ENCODE measurements at regions not wholly inside any gene's neighbourhood (a gene's known extent, or its start where the extent isn't known, plus 50 kb on each side); places are given as distances from the start of the nearest gene placed in this dataset.

DNA sequence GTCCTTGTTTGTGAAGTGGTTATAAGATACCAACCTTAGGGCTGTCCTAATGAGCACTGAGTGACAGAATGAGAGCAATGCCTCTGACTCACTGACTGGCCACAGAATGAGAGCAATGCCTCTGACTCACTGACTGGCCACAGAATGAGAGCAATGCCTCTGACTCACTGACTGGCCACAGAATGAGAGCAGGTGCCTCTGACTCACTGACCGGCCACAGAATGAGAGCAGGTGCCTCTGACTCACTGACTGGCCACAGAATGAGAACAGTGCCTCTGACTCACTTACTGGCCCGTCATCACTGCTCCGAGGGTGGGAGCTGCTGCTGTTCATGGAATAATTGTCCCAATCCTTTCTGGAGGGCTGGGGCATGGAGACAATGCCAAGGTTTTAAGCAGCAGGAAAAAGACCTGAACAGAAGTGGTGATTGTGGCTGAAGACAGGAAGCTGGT, 265.2 kb upstream of the PPP2R2D start:
- Histone ChIP-seq H3K9ac (ENCODE audit: extremely low read depth, insufficient read length, low read length) (no peak overlapping the region), H2AK5ac (ENCODE audit: insufficient read length, low read length) (no peak overlapping the region), H3K14ac (ENCODE audit: insufficient read depth, low read length) (no peak overlapping the region), H3K18ac (ENCODE audit: insufficient read length, low read depth, low read length) (no peak overlapping the region), H3T11ph (ENCODE audit: low read length) (no peak overlapping the region), H3K79me1 (ENCODE audit: insufficient read depth, low read depth, low read length, poor library complexity, severe bottlenecking) (no peaks in the 10 kb centered on the region), H3K27me3 (ENCODE audit: insufficient read depth, low read length) (no peaks in the 10 kb centered on the region), H3K27ac (ENCODE audit: insufficient read length, low read depth, low read length) (no peak overlapping the region), H2AFZ (ENCODE audit: low read length) (no peak overlapping the region), H3K4me1 (ENCODE audit: insufficient read depth, low read length) (no peaks in the 10 kb centered on the region), H2BK20ac (ENCODE audit: low read depth, low read length, poor library complexity, severe bottlenecking) (no peak overlapping the region), H2BK5ac (ENCODE audit: insufficient read length, low read length) (no peak overlapping the region), H4K5ac (ENCODE audit: insufficient read length, low read depth, low read length) (no peak overlapping the region), H2BK120ac (ENCODE audit: low read depth, low read length, poor library complexity, severe bottlenecking) (no peak overlapping the region), H3K4ac (ENCODE audit: low read depth, low read length) (no peak overlapping the region), H3K4me2 (ENCODE audit: insufficient read depth, insufficient read length, low read length) (no peak overlapping the region), H3K79me2 (ENCODE audit: insufficient read depth, low read length) (no peaks in the 10 kb centered on the region), H3K23ac (ENCODE audit: insufficient read length, low read depth, low read length) (no peak overlapping the region), H4K20me1 (ENCODE audit: control insufficient read depth, insufficient read depth, insufficient read length) (no peaks in the 10 kb centered on the region), H2BK15ac (ENCODE audit: low read depth, low read length) (no peak overlapping the region), H3K56ac (ENCODE audit: insufficient read length, low read depth, low read length) (no peak overlapping the region), H2BK12ac (ENCODE audit: insufficient read length, low read depth, low read length) (no peak overlapping the region), H4K8ac (replicated peaks; ENCODE audit: insufficient read length, low read depth, low read length) (no peak overlapping the region), H3K23me2 (ENCODE audit: insufficient read length, low read depth, low read length, poor library complexity, severe bottlenecking) (no peaks in the 10 kb centered on the region), H3K9me3 (ENCODE audit: control insufficient read depth, low read depth, low read length) (no peaks in the 10 kb centered on the region), H4K91ac (ENCODE audit: insufficient read length, low read depth, low read length) (no peak overlapping the region)
- WGBS (ENCODE audit: extremely low coverage, insufficient read length, low lambda C conversion rate), result no CpG with 5 or more reads among the region's 3 CpGs
- peaks cover 0 to 6% (median 5%) of the 10 kb centered on the region in 3 experiments; a peak in 5 of 7 replicates for H3K36me3 Mint-ChIP-seq (ENCODE audit: insufficient read depth in 1 of 3, low read depth in 3 of 3)
- no peak overlapping the region for H3K4me3 Mint-ChIP-seq
- no peak for DNase-seq
- H3K27me3 Mint-ChIP-seq (ENCODE audit: low read depth), result peaks cover 10% of the 10 kb centered on the region
- TF ChIP-seq, protein P1, sequence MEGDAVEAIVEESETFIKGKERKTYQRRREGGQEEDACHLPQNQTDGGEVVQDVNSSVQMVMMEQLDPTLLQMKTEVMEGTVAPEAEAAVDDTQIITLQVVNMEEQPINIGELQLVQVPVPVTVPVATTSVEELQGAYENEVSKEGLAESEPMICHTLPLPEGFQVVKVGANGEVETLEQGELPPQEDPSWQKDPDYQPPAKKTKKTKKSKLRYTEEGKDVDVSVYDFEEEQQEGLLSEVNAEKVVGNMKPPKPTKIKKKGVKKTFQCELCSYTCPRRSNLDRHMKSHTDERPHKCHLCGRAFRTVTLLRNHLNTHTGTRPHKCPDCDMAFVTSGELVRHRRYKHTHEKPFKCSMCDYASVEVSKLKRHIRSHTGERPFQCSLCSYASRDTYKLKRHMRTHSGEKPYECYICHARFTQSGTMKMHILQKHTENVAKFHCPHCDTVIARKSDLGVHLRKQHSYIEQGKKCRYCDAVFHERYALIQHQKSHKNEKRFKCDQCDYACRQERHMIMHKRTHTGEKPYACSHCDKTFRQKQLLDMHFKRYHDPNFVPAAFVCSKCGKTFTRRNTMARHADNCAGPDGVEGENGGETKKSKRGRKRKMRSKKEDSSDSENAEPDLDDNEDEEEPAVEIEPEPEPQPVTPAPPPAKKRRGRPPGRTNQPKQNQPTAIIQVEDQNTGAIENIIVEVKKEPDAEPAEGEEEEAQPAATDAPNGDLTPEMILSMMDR (conservative IDR thresholded peaks at IDR 0.05), result no peak
- peaks cover 0 to 2% of the 10 kb centered on the region in 2 experiments; a peak in 1 of 4 replicates for H3K4me1 Mint-ChIP-seq
- H3K9me3 Mint-ChIP-seq, result peaks cover 10 to 11% of the 10 kb centered on the region in 2 experiments
- H3K27ac Mint-ChIP-seq, result no peak overlapping the region; a peak in 1 of 7 replicates
